Spleen (tissue), 11 donors: ENCODE measurements at regions not wholly inside any gene's neighbourhood (a gene's known extent, or its start where the extent isn't known, plus 50 kb on each side); places are given as distances from the start of the nearest gene placed in this dataset.

Experiments
- DNase-seq: peaks from one replicate; pipeline ENCODE4 v3.0.0-alpha.2; 2020
- H3K27ac ChIP-seq, 8 donors: fragments of 200-600 bp; sonication (generic) in 7 of 8; 1 replicate in 4 of 8; 2 replicates in 4 of 8; pipeline versions ENCODE4 v1.5.0 to v1.8.0; 2016 to 2021; ENCODE audit warnings: inconsistent platforms in 4 of 8, mild to moderate bottlenecking in 4 of 8, moderate library complexity in 1 of 8
- H3K27me3 ChIP-seq, 7 donors: fragments of 200-600 bp; sonication (generic) in 6 of 7; replicated peaks in 1 of 7; 1 replicate in 4 of 7; 2 replicates in 3 of 7; pipeline versions ENCODE4 v1.5.0 to v1.8.0; 2016 to 2021; ENCODE audit warnings: inconsistent platforms in 3 of 7, mild to moderate bottlenecking in 1 of 7
- H3K36me3 ChIP-seq, 6 donors: fragments of 200-600 bp; sonication (generic) in 5 of 6; 1 replicate in 4 of 6; 2 replicates in 2 of 6; pipeline versions ENCODE4 v1.5.0 to v1.8.0; 2016 to 2021; ENCODE audit warnings: inconsistent platforms in 2 of 6
- H3K4me1 ChIP-seq, 6 donors: fragments of 200-600 bp; sonication (generic) in 5 of 6; 1 replicate in 3 of 6; 2 replicates in 3 of 6; pipeline versions ENCODE4 v1.5.0 to v1.8.0; 2016 to 2021; ENCODE audit warnings: inconsistent platforms in 3 of 6
- H3K4me3 ChIP-seq, 8 donors: fragments of 200-600 bp; sonication (generic) in 7 of 8; 1 replicate in 4 of 8; 2 replicates in 4 of 8; pipeline versions ENCODE4 v1.5.0 to v1.8.0; 2016 to 2021; ENCODE audit warnings: inconsistent platforms in 4 of 8, mild to moderate bottlenecking in 4 of 8, moderate library complexity in 2 of 8
- H3K9me3 ChIP-seq, 8 donors: fragments of 200-600 bp; sonication (generic) in 7 of 8; 1 replicate in 4 of 8; 2 replicates in 4 of 8; pipeline versions ENCODE4 v1.5.0 to v1.8.0; 2016 to 2021; ENCODE audit warnings: inconsistent platforms in 4 of 8
- POLR2A ChIP-seq, 3 donors: fragments of 450-650 bp; IDR thresholded peaks; one replicate each; pipeline ENCODE4 v1.5.1; 2017; ENCODE audit warnings: antibody characterized with exemption in 3 of 3, mild to moderate bottlenecking in 1 of 3
- POLR2AphosphoS5 ChIP-seq, 3 donors: sonication (generic); formaldehyde crosslinking; IDR thresholded peaks; one replicate each; pipeline ENCODE4 v1.5.1; 2017; ENCODE audit warnings: antibody characterized with exemption in 3 of 3
- WGBS, 5 donors: extraction: QIAGEN DNeasy Blood & Tissue Kit in 3 of 5; methylation state at CpG; one replicate each; pipeline versions ENCODE4 v1.1.5 to v1.1.7; 2013 to 2018; 5-methylcytosine and 5-hydroxymethylcytosine counted together
- intact Hi-C: fragments of 100-400 bp; cut with DNase I; formaldehyde crosslinking; loops from one replicate; pipeline ENCODE4 v1.15.0; 2023; ENCODE audit warnings: low total_unique reads
- TF ChIP-seq, protein P1 (sequence below), 11 experiments: fragments of 200-600 bp in 7 of 11; fragments of 450-650 bp in 4 of 11; sonication (generic) in 4 of 11; IDR thresholded peaks in 8 of 11; conservative IDR thresholded peaks in 3 of 11; 1 replicate in 7 of 11; 2 replicates in 4 of 11; pipeline versions ENCODE4 v1.4.0 to v1.8.0; 2016 to 2021; ENCODE audit warnings: antibody characterized with exemption in 11 of 11, inconsistent platforms in 4 of 11, mild to moderate bottlenecking in 1 of 11
- donor health status: healthy with polysubstance abuse.
- donor health status: DM: no; HTN: no; CAD: no; lungs with moderate emphysema.
- donor health status: DM: no; HTN: no; CAD: no.
- donor health status: Bipolar disorder and iron deficiency.
- donor health status: healthy.
- donor health status: DM: no; HTN: no; CAD: no.
- donor health status: DM: yes; HTN: yes; CAD: no.

DNA sequence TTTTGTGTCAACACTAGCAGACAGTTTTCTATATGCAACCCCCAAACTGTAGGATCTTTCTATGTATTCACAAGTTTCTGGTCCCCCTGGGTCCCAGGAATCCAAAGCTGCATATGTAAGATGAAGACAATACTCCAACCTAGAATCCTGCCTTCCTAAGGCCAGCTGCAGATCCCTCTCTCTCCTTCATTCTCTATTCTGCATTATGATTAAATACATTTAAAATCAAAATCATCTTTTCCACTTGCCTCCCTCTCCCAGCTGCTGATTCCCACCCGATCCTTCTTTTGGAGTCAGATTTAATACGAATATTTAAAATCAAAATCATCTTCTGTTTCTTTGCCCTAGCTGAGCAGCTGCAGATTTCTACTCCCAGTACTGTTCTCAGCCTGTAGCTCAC, 783.0 kb upstream of the ZEB2 start:
- no peaks in the 10 kb centered on the region for H3K27me3 ChIP-seq
- DNase-seq = no peak
- no peaks in the 10 kb centered on the region for H3K4me1 ChIP-seq
- H3K36me3 ChIP-seq = no peaks in the 10 kb centered on the region
- no peak overlapping the region for H3K4me3 ChIP-seq
- TF ChIP-seq POLR2AphosphoS5 (IDR thresholded peaks at IDR 0.05) (no peak), POLR2A (IDR thresholded peaks at IDR 0.05) (no peak)
- TF ChIP-seq, protein P1, sequence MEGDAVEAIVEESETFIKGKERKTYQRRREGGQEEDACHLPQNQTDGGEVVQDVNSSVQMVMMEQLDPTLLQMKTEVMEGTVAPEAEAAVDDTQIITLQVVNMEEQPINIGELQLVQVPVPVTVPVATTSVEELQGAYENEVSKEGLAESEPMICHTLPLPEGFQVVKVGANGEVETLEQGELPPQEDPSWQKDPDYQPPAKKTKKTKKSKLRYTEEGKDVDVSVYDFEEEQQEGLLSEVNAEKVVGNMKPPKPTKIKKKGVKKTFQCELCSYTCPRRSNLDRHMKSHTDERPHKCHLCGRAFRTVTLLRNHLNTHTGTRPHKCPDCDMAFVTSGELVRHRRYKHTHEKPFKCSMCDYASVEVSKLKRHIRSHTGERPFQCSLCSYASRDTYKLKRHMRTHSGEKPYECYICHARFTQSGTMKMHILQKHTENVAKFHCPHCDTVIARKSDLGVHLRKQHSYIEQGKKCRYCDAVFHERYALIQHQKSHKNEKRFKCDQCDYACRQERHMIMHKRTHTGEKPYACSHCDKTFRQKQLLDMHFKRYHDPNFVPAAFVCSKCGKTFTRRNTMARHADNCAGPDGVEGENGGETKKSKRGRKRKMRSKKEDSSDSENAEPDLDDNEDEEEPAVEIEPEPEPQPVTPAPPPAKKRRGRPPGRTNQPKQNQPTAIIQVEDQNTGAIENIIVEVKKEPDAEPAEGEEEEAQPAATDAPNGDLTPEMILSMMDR (IDR thresholded peaks at IDR 0.05 in 8 of 11, conservative IDR thresholded peaks at IDR 0.05 in 3 of 11) = no peak
- H3K27ac ChIP-seq = no peak overlapping the region
- H3K9me3 ChIP-seq = no peaks in the 10 kb centered on the region
- intact Hi-C loops = no loop called here
- 83 to 93% (median 92%) methylated on average over 2 of the region's 2 CpGs for WGBS, 5 donors

DNA sequence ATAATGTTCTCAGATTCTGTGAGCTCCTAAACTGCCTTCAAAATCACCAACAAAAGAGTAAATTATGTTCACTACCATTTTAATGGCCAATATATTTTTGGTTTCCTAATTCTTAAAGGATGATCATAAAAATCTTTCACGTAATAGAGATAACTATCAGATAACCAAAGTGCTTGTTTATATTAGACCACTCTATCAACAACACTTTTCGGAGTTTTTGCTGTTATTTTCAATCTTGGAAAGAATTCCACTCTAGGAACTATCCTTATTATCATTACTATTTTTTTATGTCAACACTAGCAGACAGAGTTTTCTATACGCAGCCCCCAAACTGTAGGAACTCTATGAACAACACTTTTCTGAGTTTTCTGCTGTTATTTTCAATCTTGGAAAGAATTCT, 782.5 kb upstream of the ZEB2 start:
- no peak overlapping the region for H3K27ac ChIP-seq
- no peaks in the 10 kb centered on the region for H3K9me3 ChIP-seq
- no peaks in the 10 kb centered on the region for H3K4me1 ChIP-seq
- H3K36me3 ChIP-seq = no peaks in the 10 kb centered on the region
- TF ChIP-seq, protein P1 (IDR thresholded peaks at IDR 0.05 in 8 of 11, conservative IDR thresholded peaks at IDR 0.05 in 3 of 11) = no peak
- TF ChIP-seq POLR2AphosphoS5 (IDR thresholded peaks at IDR 0.05) (no peak), POLR2A (IDR thresholded peaks at IDR 0.05) (no peak)
- no peaks in the 10 kb centered on the region for H3K27me3 ChIP-seq
- no peak overlapping the region for H3K4me3 ChIP-seq
- WGBS, 5 donors = 87 to 97% (median 94%) methylated on average over 3 of the region's 3 CpGs
- no peak for DNase-seq
- intact Hi-C loops = no loop called here

DNA sequence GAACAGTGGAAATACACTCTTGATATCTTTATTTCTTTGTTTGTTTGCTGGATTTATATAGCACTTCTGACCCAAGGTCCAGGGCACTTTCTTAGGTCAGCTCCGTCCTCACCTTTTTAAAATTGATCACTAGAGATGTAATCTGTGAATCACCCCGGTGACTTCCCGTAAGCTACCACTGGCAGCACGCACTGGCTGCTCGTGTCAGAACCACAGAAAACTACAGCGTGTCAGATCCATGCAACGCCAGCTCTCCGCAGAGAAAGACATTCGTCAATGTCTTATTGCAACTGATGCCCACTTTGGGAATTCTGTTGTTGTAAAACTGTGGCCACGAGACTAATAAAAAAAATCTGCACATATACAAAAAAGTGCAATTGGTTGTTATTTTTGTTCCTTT, 779.4 kb upstream of the ZEB2 start:
- no peaks in the 10 kb centered on the region for H3K9me3 ChIP-seq
- intact Hi-C loops = no loop called here
- H3K27ac ChIP-seq = no peak overlapping the region
- TF ChIP-seq POLR2A (IDR thresholded peaks at IDR 0.05) = no peak
- no peak for TF ChIP-seq POLR2AphosphoS5 (IDR thresholded peaks at IDR 0.05)
- TF ChIP-seq, protein P1 (IDR thresholded peaks at IDR 0.05 in 8 of 11, conservative IDR thresholded peaks at IDR 0.05 in 3 of 11) = no peak
- no peaks in the 10 kb centered on the region for H3K27me3 ChIP-seq
- no peak for DNase-seq
- H3K4me3 ChIP-seq = no peak overlapping the region
- no peaks in the 10 kb centered on the region for H3K36me3 ChIP-seq
- WGBS, 5 donors = 88 to 93% (median 91%) methylated on average over 10 of the region's 10 CpGs
- H3K4me1 ChIP-seq = no peaks in the 10 kb centered on the region

DNA sequence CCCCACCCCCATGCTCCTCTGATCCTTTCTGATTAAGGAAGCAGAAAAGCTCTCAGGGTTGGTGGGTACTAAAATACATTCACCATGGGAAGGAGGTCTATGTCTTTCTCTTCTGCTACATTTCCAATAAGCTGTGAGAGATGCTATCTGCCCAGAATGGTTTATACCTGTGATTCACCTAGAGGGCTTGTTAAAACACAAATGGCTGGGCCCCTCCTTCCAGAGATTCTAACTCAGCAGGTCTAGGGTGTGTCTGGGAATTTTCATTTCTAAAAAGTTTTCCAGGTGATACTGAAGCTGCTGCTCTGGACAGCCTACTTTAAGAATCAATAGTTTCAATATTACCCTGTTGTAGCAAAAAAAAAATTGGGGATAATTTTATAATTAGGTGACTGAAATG, 772.2 kb upstream of the ZEB2 start:
- no peak overlapping the region for H3K4me3 ChIP-seq
- H3K27ac ChIP-seq = no peak overlapping the region
- intact Hi-C loops = no loop called here
- no peaks in the 10 kb centered on the region for H3K4me1 ChIP-seq
- TF ChIP-seq POLR2A (IDR thresholded peaks at IDR 0.05) (no peak), POLR2AphosphoS5 (IDR thresholded peaks at IDR 0.05) (no peak)
- TF ChIP-seq, protein P1 (IDR thresholded peaks at IDR 0.05 in 8 of 11, conservative IDR thresholded peaks at IDR 0.05 in 3 of 11) = no peak
- no peaks in the 10 kb centered on the region for H3K36me3 ChIP-seq
- DNase-seq = no peak
- H3K9me3 ChIP-seq = no peaks in the 10 kb centered on the region
- no peaks in the 10 kb centered on the region for H3K27me3 ChIP-seq
